AG04450 (cell line): ENCODE measurements at regions not wholly inside any gene's neighbourhood (a gene's known extent, or its start where the extent isn't known, plus 50 kb on each side); places are given as distances from the start of the nearest gene placed in this dataset.

Source experiments
- CTCF ChIA-PET: fragments of 300-600, 350-600 bp; formaldehyde crosslinking; extraction: SDS; loops from one replicate; lab custom pipeline; 2022; ENCODE audit warnings: antibody characterized with exemption, inconsistent platforms; lab: Charles Lee
- POLR2A ChIA-PET: fragments of 350-600 bp; formaldehyde crosslinking; extraction: SDS; loops from one replicate; lab custom pipeline; 2021; ENCODE audit warnings: antibody characterized with exemption, inconsistent platforms; lab: Yijun Ruan, JAX
- DNase-seq: peaks from one replicate; pipeline ENCODE4 v3.0.0-alpha.2; 2011; ENCODE audit warnings: low read depth, low spot score
- H3K27ac ChIP-seq: one replicate; pipeline ENCODE4 v1.5.1; 2012; ENCODE audit warnings: low read depth, low read length, control low read depth
- H3K27me3 ChIP-seq: one replicate; pipeline ENCODE4 v1.6.0; 2012; ENCODE audit warnings: low read length; ENCODE audit not compliant: control insufficient read depth, insufficient read depth
- H3K4me3 ChIP-seq: 2 replicates; pipeline ENCODE4 v1.5.1; 2011; ENCODE audit warnings: mild to moderate bottlenecking, low read depth, low read length, control low read depth
- H3K9me3 ChIP-seq: 2 replicates; pipeline ENCODE4 v1.5.1; 2012; ENCODE audit warnings: low read length; ENCODE audit not compliant: control insufficient read depth, insufficient read depth
- TF ChIP-seq, protein P1 (sequence below): IDR thresholded peaks from 2 replicates; pipeline ENCODE4 v1.5.1; 2011; ENCODE audit warnings: low read depth, low read length, control low read depth, inconsistent platforms

DNA sequence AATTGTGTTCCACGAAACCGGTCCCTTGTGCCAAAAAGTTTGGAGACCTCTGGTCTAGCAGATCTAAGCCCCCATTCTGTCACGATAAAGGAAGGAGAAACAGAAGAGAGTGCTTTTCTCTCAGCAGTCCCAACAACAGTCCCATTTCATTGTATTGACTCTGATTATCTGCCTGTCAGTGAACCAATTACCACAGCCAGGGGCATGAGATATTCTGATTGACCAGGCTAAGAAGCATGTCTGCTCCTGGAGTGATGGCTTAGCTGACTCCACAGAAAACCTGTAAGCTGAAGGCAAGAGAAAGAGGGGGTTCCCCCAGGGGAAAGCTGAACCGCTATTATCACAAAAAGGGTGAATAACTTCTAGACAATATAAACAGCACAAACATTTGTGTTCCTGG, 765.4 kb downstream of the SORCS1 start:
- H3K27ac ChIP-seq, result no peak overlapping the region
- no peak overlapping the region for H3K4me3 ChIP-seq
- ChIA-PET POLR2A (no interaction called here), CTCF (no interaction called here)
- no peak for DNase-seq
- no peaks in the 10 kb centered on the region for H3K27me3 ChIP-seq
- TF ChIP-seq, protein P1, sequence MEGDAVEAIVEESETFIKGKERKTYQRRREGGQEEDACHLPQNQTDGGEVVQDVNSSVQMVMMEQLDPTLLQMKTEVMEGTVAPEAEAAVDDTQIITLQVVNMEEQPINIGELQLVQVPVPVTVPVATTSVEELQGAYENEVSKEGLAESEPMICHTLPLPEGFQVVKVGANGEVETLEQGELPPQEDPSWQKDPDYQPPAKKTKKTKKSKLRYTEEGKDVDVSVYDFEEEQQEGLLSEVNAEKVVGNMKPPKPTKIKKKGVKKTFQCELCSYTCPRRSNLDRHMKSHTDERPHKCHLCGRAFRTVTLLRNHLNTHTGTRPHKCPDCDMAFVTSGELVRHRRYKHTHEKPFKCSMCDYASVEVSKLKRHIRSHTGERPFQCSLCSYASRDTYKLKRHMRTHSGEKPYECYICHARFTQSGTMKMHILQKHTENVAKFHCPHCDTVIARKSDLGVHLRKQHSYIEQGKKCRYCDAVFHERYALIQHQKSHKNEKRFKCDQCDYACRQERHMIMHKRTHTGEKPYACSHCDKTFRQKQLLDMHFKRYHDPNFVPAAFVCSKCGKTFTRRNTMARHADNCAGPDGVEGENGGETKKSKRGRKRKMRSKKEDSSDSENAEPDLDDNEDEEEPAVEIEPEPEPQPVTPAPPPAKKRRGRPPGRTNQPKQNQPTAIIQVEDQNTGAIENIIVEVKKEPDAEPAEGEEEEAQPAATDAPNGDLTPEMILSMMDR, result no peak
- H3K9me3 ChIP-seq, result no peaks in the 10 kb centered on the region; the same call in 1 of the 2 replicates

DNA sequence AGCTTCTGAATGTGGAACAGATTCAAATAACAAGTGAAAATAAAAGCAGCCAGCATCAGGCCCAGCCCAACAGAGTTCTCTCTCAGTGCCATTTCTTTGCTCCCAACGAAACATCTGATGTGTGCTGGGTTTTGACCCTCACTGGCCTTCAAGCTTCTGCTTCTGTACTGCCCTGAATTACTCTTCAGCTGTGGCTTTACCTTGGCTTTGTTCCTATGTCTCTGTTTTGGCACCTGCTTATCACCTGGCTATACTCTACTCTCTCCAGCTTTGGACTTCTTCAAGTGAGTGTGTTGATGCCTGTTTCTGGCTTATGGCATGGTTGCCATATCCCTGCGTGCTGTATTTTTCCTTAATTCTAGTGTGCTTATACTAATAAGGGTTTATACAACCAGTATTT, 768.3 kb downstream of the SORCS1 start:
- POLR2A ChIA-PET, result no interaction called here
- Histone ChIP-seq H3K27ac (no peak overlapping the region), H3K27me3 (no peaks in the 10 kb centered on the region), H3K4me3 (no peak overlapping the region), H3K9me3 (peaks cover 4% of the 10 kb centered on the region; the same call in 1 of the 2 replicates)
- DNase-seq, result no peak
- CTCF ChIA-PET, result no interaction called here
- TF ChIP-seq, protein P1, result no peak

DNA sequence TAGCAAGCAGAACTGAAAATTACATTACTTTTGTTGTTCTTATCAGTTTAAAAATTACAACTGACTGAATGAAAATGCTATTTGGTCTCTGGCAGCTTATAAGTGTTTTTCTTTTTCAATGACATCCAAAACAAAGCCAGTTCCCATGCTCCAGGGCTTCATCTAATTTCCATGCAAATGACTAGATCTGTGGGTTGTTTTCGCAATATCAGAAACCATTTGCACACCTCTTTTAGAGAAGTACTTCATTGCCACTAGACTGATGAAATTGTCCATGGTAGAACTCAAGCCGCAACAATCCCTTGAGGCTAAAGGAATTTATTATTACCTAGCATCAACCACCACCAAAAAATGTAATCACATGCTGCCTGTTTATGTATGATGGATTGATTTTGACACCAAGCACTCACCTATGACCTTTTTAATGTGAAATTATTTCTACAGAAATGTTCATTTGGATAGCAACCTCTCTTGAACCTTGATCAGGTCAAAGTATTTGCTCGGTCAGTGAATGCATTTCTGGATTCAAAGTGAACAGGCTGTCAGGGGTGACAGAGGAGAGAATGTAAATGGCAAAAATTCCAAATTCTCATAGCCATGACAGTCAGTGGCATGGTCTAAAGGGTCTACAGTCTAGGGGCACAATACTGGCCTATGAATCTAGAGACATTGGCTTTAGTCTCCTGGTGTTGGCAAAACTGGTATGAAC, 769.3 kb downstream of the SORCS1 start:
- no peak overlapping the region for H3K4me3 ChIP-seq
- CTCF ChIA-PET, result no interaction called here
- H3K27ac ChIP-seq, result no peak overlapping the region
- DNase-seq, result no peak
- no peaks in the 10 kb centered on the region for H3K27me3 ChIP-seq
- POLR2A ChIA-PET, result no interaction called here
- H3K9me3 ChIP-seq, result peaks cover 4% of the 10 kb centered on the region; the same call in 1 of the 2 replicates
- TF ChIP-seq, protein P1, result no peak

DNA sequence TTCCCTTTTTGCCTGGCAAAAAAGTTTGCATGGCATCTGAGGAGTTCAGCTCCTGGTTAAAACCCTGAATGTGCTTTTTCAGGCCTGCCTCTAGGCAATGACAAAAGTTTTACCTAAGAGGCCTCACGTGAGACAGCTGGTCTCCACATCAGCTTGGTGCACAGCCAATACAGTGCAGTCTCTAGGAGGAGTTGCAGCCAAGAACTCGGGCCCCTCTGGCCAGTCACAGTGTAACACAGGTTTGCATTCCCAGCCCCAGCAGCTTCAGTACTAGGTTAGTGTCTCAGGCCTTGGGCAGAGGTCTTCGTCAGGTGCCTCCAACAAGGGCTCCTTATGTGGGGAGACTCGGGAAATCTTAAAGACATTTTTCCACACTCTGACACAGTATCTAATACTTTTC, 771.7 kb downstream of the SORCS1 start:
- TF ChIP-seq, protein P1, result no peak
- Histone ChIP-seq H3K27me3 (no peaks in the 10 kb centered on the region), H3K27ac (no peak overlapping the region), H3K4me3 (no peak overlapping the region), H3K9me3 (peaks cover 4% of the 10 kb centered on the region; the same call in 1 of the 2 replicates)
- no peak for DNase-seq
- CTCF ChIA-PET, result interaction anchor here (0.9 kb wide), 1 partner anchor 11 kb away, joined by 3 read pairs; no protein-coding TSS in a partner anchor
- POLR2A ChIA-PET, result no interaction called here

DNA sequence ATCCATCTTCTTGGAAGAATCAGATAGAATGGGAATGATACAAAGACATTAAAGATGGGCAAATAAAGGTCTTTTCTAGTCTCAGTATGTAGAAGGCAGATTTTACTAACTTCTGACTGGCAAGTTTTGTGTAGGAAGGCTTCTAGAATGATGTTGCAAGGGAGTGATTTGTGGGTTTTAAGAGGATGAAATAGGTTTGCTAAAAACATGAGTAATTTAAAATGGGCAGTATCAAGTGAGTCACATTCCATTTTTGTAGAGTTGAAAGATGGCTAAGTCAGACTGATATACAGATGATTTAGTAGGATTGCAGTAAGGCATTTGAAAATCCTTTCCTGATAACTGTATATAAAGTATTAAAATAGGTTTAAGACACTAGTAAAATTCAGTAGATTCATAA, 777.4 kb downstream of the SORCS1 start:
- no peaks in the 10 kb centered on the region for H3K9me3 ChIP-seq
- DNase-seq, result no peak
- CTCF ChIA-PET, result no interaction called here
- no peak overlapping the region for H3K4me3 ChIP-seq
- POLR2A ChIA-PET, result interaction anchor here (0.6 kb wide), 1 partner anchor 49 kb away, joined by 10 read pairs; no protein-coding TSS in a partner anchor
- H3K27me3 ChIP-seq, result no peaks in the 10 kb centered on the region
- TF ChIP-seq, protein P1, result no peak
- no peak overlapping the region for H3K27ac ChIP-seq
